HG03159 (cell line): ENCODE measurements at regions not wholly inside any gene's neighbourhood (a gene's known extent, or its start where the extent isn't known, plus 50 kb on each side); places are given as distances from the start of the nearest gene placed in this dataset.

Source experiments
- ATAC-seq: cut with Tn5 transposase; IDR thresholded peaks from one replicate; pipeline ENCODE4 v1.9.1; 2021; ENCODE audit warnings: mild to moderate bottlenecking, moderate library complexity; ENCODE audit not compliant: unreplicated experiment

- ATAC-seq: no peak
Measured at GRCh38 chr2:104501342-104501741, 352.6 kb upstream of the POU3F3 start.

- ATAC-seq: no peak
Measured at GRCh38 chr2:104501929-104502328, 352.0 kb upstream of the POU3F3 start.

DNA sequence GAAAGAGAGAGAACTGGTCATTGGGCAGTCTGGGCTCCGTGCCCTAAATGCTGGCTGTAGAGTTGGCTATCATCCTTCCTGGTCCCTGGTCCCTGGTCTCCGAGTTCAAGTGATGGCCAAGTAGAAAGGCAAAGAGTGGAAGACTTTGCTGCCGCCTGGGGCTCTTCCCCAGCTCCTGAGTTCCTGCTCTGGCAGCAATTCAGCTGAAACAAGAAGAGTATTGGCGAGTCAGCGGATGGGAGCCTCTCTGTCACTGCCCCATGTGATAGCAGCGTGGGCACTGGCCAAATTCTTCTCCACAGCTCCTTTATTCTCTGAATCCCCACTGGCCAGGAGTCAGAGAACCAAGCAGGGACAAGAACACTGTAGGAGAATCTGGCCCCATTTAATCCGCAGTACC lies 351.0 kb upstream of the POU3F3 start:
- ATAC-seq: no peak

GRCh38 chr2:104504331-104505073 lies 349.4 kb upstream of the POU3F3 start:
- ATAC-seq: no peak

DNA sequence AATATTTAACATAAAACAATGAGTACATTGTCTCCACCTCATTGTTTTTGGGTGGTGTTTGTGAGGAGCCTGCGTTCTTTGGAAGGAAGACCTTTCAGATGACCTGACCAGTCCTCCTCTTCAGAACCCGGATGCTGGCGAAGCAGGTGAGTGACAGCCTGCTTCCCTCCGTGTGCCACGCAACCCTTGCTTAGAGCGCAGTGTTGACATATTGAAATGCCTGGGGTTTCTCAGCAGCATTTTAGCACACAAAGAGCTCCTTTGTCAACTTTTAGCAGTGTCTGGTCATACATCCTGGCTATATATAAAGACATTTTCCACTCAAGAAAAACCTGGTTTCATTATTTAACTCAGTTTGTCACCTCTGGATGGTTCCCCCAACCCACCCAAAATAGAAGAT lies 335.7 kb upstream of the POU3F3 start:
- no peak for ATAC-seq

DNA sequence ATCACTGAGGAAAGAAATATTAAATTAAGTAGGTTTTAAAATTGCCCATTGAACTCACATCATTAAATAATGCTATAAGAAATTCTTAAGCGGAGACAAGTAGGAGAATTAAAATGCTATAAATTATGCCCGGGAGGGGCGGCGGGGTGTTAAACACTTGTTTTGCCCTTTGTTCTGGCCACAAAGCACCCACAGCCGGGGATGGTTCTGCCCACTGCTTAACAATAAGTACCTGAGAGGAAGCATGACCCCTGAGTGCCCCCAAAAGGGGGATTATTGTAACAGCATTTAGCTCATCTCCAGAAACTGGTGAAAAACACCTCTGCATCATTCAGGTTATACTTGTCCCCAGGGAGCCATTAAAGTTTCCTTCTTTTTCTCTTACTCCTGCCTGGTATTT lies 332.7 kb upstream of the POU3F3 start:
- no peak for ATAC-seq

GRCh38 chr2:104523921-104524320 lies 330.0 kb upstream of the POU3F3 start:
- ATAC-seq: no peak

GRCh38 chr2:104528101-104528500 lies 325.8 kb upstream of the POU3F3 start:
- no peak for ATAC-seq

- ATAC-seq: no peak
Measured at GRCh38 chr2:104531122-104531521, 322.8 kb upstream of the POU3F3 start.

- no peak for ATAC-seq
Measured at GRCh38 chr2:104537116-104537515, 316.8 kb upstream of the POU3F3 start.

- no peak for ATAC-seq
Measured at GRCh38 chr2:104538077-104538476, 315.8 kb upstream of the POU3F3 start.

- peak; percentile 67 for ATAC-seq
Measured at GRCh38 chr2:104539649-104540048, 314.3 kb upstream of the POU3F3 start.

DNA sequence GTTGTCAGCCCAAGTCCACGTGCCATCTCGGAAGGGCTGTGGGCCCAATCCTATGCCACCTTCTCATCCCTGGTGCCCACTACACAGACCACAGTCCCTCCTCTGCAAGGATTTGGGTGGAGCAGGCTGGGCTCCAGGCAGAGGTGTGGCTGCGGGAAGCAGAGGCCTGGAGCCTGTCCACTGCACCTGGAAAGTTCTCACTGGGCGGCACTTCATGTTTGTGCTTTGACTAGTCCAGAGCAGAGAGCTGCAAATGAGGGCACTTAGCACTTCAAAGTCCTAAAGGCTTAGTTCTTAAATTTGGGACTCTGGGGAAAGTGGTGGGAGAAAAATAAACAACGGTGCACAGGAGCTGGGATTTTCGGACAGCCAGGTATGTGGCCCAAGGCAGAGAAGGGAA lies 308.9 kb upstream of the POU3F3 start:
- no peak for ATAC-seq

- ATAC-seq: no peak
Measured at GRCh38 chr2:104546537-104546936, 307.4 kb upstream of the POU3F3 start.

- ATAC-seq: no peak
Measured at GRCh38 chr2:104547221-104547620, 306.7 kb upstream of the POU3F3 start.

GRCh38 chr2:104561251-104561650 lies 292.7 kb upstream of the POU3F3 start:
- ATAC-seq: no peak

- no peak for ATAC-seq
Measured at GRCh38 chr2:104562537-104562936, 291.4 kb upstream of the POU3F3 start.

- no peak for ATAC-seq
Measured at GRCh38 chr2:104563398-104563996, 290.4 kb upstream of the POU3F3 start.

DNA sequence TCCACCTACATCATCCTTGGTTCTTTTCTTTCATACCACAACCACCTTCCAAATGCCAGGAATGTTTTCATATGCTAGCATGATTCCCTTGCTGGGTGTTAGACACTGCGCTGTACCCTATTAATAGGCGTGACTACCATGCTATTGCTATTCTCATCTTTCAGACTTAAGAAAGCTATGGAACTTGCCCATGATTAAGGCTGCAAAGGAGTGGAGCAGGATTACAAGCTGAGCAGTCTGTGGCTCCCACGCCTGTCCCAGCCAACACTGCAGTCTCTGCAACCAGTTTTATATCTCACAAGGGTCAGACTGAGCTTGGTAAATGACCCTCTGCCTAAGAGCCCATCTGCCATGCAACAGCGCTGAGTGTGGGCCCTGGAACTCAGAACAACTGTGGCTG lies 285.7 kb upstream of the POU3F3 start:
- no peak for ATAC-seq

GRCh38 chr2:104570259-104570658 lies 283.7 kb upstream of the POU3F3 start:
- no peak for ATAC-seq

GRCh38 chr2:104572834-104573233 lies 281.1 kb upstream of the POU3F3 start:
- peak; percentile 46 for ATAC-seq

- ATAC-seq: no peak
Measured at GRCh38 chr2:104574367-104574766, 279.5 kb upstream of the POU3F3 start.

GRCh38 chr2:104577143-104577542 lies 276.8 kb upstream of the POU3F3 start:
- ATAC-seq: peak; percentile 67
